ENCODE measurements at regions not wholly inside any gene's neighbourhood (a gene's known extent, or its start where the extent isn't known, plus 50 kb on each side); places are given as distances from the start of the nearest gene placed in this dataset.

DNA sequence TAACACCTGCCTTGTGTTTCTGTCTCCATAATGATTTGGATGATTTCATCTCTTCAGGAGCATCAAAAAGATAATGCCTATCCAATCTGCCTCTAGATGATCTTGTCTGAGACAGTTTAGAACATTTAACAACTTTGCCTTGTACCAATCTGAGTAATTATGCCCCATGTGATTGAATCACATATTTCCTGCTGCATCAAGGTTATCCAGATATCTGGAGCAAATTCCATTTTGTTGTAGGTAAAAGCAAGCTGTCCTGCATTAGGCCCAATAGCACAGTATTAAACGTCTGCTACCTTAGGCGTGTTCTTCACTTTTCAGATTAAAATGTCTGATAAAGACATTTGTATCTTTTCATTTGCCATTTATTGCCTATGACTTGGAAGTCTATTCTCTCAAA is 54.1 kb upstream of the MARCHF11 start:
- DNase-seq (ENCODE audit: low read depth, low spot score), result no peak
- H3K9me3 ChIP-seq (ENCODE audit: control insufficient read depth, insufficient read depth, low read length), result no peaks in the 10 kb centered on the region
- TF ChIP-seq CTCF (IDR thresholded peaks at IDR 0.05; ENCODE audit: low read depth, low read length), result no peak
- H3K27me3 ChIP-seq (ENCODE audit: control insufficient read depth, insufficient read depth, low read length), result no peaks in the 10 kb centered on the region
- POLR2A ChIA-PET, result no interaction called here
- no peak overlapping the region for H3K4me3 ChIP-seq (ENCODE audit: low read depth, low read length)
- no peak overlapping the region for H3K27ac ChIP-seq (ENCODE audit: low read depth, low read length)
- CTCF ChIA-PET, result no interaction called here

DNA sequence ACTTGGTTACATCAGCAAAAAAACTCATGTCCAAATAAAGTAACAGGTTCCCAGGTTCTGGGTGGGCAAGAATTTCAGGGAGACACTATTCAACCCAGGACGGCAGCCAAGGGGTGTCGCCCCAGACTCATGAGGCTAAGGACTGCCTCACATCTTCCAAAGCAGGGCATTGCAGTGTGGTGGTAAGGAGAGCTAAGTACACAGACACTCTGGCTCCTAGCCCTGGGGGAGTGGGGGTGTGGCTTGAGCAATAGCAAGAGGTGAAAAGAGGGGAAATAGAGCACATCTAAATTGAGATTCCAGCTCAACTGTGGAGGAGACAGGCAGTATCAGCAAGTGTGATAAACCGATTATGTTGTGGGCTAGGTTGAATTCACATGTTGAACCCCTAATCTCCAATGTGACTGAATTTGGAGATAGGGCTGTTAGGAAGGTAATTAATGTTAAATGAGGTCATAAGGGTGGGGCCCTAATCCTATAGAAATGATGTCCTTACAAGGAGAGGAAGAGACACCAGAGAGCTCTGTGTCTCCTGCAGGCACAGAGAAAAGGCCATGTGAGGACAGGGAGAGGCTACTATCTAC is 49.9 kb upstream of the MARCHF11 start:
- Histone ChIP-seq H3K27ac (ENCODE audit: low read depth, low read length) (no peak overlapping the region), H3K27me3 (ENCODE audit: control insufficient read depth, insufficient read depth, low read length) (no peaks in the 10 kb centered on the region), H3K9me3 (ENCODE audit: control insufficient read depth, insufficient read depth, low read length) (no peaks in the 10 kb centered on the region), H3K4me3 (ENCODE audit: low read depth, low read length) (no peak overlapping the region)
- no peak for TF ChIP-seq CTCF (IDR thresholded peaks at IDR 0.05; ENCODE audit: low read depth, low read length)
- no peak for DNase-seq (ENCODE audit: low read depth, low spot score)
- CTCF ChIA-PET, result no interaction called here
- POLR2A ChIA-PET, result no interaction called here
